PC-9 (cell line): ENCODE measurements at regions not wholly inside any gene's neighbourhood (a gene's known extent, or its start where the extent isn't known, plus 50 kb on each side); places are given as distances from the start of the nearest gene placed in this dataset.

ENCODE experiments used
- BruUV-seq: library from RNA; stranded (reverse); fragments of 400-500 nt; replicated peaks from 2 replicates; lab custom pipeline; 2021; lab: Mats Ljungman, UMichigan
- CTCF ChIA-PET: fragments of 300-600 bp; sonication (Branson Sonifier 250); formaldehyde crosslinking; loops from one replicate; lab custom pipeline; 2022; ENCODE audit warnings: antibody characterized with exemption; lab: Charles Lee
- POLR2A ChIA-PET: fragments of 300-600 bp; sonication (Branson Sonifier 250); formaldehyde crosslinking; loops from one replicate; lab custom pipeline; 2022; ENCODE audit warnings: antibody characterized with exemption; ENCODE audit not compliant: unreplicated experiment; lab: Charles Lee
- DNase-seq, 2 experiments: peaks; one replicate each; pipeline versions ENCODE4 v3.0.0 to v3.0.0-alpha.2; 2015 to 2022; ENCODE audit warnings: mixed read lengths in 1 of 2
- H2AFZ ChIP-seq: fragments of 200-600 bp; sonication (generic); 2 replicates; pipeline ENCODE4 v1.8.1; 2017; ENCODE audit warnings: antibody characterized with exemption
- H3F3A ChIP-seq: fragments of 200-600 bp; sonication (generic); 2 replicates; pipeline ENCODE4 v1.8.1; 2017; ENCODE audit warnings: antibody characterized with exemption, mild to moderate bottlenecking, low read depth; ENCODE audit not compliant: insufficient read depth
- H3K27ac ChIP-seq: fragments of 200-600 bp; sonication (generic); 2 replicates; pipeline ENCODE4 v1.6.1; 2016; ENCODE audit warnings: mixed run types
- H3K27me3 ChIP-seq: fragments of 200-600 bp; sonication (generic); 2 replicates; pipeline ENCODE4 v1.6.1; 2016; ENCODE audit warnings: low read depth, mixed run types; ENCODE audit not compliant: insufficient read depth
- H3K36me3 ChIP-seq: fragments of 200-600 bp; sonication (generic); 2 replicates; pipeline ENCODE4 v1.6.1; 2016; ENCODE audit warnings: low read depth, mixed run types
- H3K4me1 ChIP-seq: fragments of 200-600 bp; sonication (generic); replicated peaks from 2 replicates; pipeline ENCODE4 v1.6.1; 2016; ENCODE audit warnings: mixed run types; ENCODE audit not compliant: insufficient read depth
- H3K4me2 ChIP-seq: fragments of 200-600 bp; sonication (generic); 2 replicates; pipeline ENCODE4 v1.6.1; 2017; ENCODE audit warnings: mixed run types
- H3K4me3 ChIP-seq: fragments of 200-600 bp; sonication (generic); 2 replicates; pipeline ENCODE4 v1.6.1; 2016; ENCODE audit warnings: mixed run types
- H3K79me2 ChIP-seq: fragments of 200-600 bp; sonication (generic); 2 replicates; pipeline ENCODE4 v1.6.1; 2017; ENCODE audit warnings: low read depth, mixed run types
- H3K9me2 ChIP-seq: fragments of 200-600 bp; sonication (generic); 2 replicates; pipeline ENCODE4 v1.8.1; 2017; ENCODE audit warnings: mild to moderate bottlenecking; ENCODE audit not compliant: insufficient read depth
- H3K9me3 ChIP-seq: fragments of 200-600 bp; sonication (generic); 2 replicates; pipeline ENCODE4 v1.8.1; 2016; ENCODE audit warnings: low read depth; ENCODE audit not compliant: insufficient read depth
- H4K20me1 ChIP-seq: fragments of 200-600 bp; sonication (generic); 2 replicates; pipeline ENCODE4 v1.8.1; 2017; ENCODE audit not compliant: insufficient read depth
- CTCF ChIP-seq: fragments of 200-600 bp; sonication (generic); conservative IDR thresholded peaks from 2 replicates; pipeline ENCODE4 v1.6.1; 2017; ENCODE audit warnings: mixed run types, antibody characterized with exemption, mild to moderate bottlenecking, moderate library complexity
- EZH2 ChIP-seq: fragments of 200-600 bp; sonication (generic); IDR thresholded peaks from 2 replicates; pipeline ENCODE4 v1.8.0; 2017; ENCODE audit warnings: antibody characterized with exemption, low read depth
- intact Hi-C: fragments of 100-400 bp; cut with micrococcal nuclease; formaldehyde crosslinking; loops from one replicate; pipeline ENCODE4 v1.10.0; 2022; ENCODE audit not compliant: unreplicated experiment

- H3K9me3 ChIP-seq, result no peaks in the 10 kb centered on the region
- no peaks in the 10 kb centered on the region for H3K9me2 ChIP-seq
- no peaks in the 10 kb centered on the region for H3F3A ChIP-seq
- no peaks in the 10 kb centered on the region for H3K4me1 ChIP-seq
- H2AFZ ChIP-seq, result no peak overlapping the region
- no TSS peak for BruUV-seq
- H3K27me3 ChIP-seq, result peaks cover 5% of the 10 kb centered on the region; the same call in 1 of the 2 replicates
- H3K36me3 ChIP-seq, result no peaks in the 10 kb centered on the region
- no peaks in the 10 kb centered on the region for H4K20me1 ChIP-seq
- CTCF ChIA-PET, result no interaction called here
- intact Hi-C loops, result no loop called here
- H3K79me2 ChIP-seq, result no peaks in the 10 kb centered on the region
- H3K27ac ChIP-seq, result no peak overlapping the region
- H3K4me2 ChIP-seq, result no peak overlapping the region
- POLR2A ChIA-PET, result no interaction called here
- no peak overlapping the region for H3K4me3 ChIP-seq
- no peak for DNase-seq
- no peak for TF ChIP-seq EZH2
- no peak for TF ChIP-seq CTCF
Observed at GRCh38 chr15:81466741-81467140, 92.7 kb upstream of the TMC3 start.

- POLR2A ChIA-PET, result no interaction called here
- no TSS peak for BruUV-seq
Observed at GRCh38 chr15:81454024-81454423, 80.0 kb upstream of the TMC3 start.

GRCh38 chr15:81450721-81451120 is 76.7 kb upstream of the TMC3 start:
- H3K9me2 ChIP-seq, result peaks cover 3% of the 10 kb centered on the region; the same call in 1 of the 2 replicates
- ChIA-PET POLR2A (no interaction called here), CTCF (no interaction called here)
- BruUV-seq, result no TSS peak
- no peak overlapping the region for H3K4me3 ChIP-seq
- intact Hi-C loops, result no loop called here
- no peak overlapping the region for H3K4me2 ChIP-seq
- TF ChIP-seq CTCF, result no peak
- no peak for TF ChIP-seq EZH2
- no peaks in the 10 kb centered on the region for H3K79me2 ChIP-seq
- DNase-seq, result no peak
- no peaks in the 10 kb centered on the region for H4K20me1 ChIP-seq
- H3K27me3 ChIP-seq, result no peaks in the 10 kb centered on the region
- H3K9me3 ChIP-seq, result no peaks in the 10 kb centered on the region
- H2AFZ ChIP-seq, result no peak overlapping the region
- no peak overlapping the region for H3K27ac ChIP-seq
- H3K36me3 ChIP-seq, result no peaks in the 10 kb centered on the region
- no peaks in the 10 kb centered on the region for H3K4me1 ChIP-seq
- no peaks in the 10 kb centered on the region for H3F3A ChIP-seq

More at GRCh38 chr15:81454024-81454423, 80.0 kb upstream of the TMC3 start:
- Histone ChIP-seq H3K9me3 (no peaks in the 10 kb centered on the region; the same call in 1 of the 2 replicates), H3K4me3 (no peak overlapping the region), H3K79me2 (no peaks in the 10 kb centered on the region), H4K20me1 (no peaks in the 10 kb centered on the region), H3K27ac (no peak overlapping the region), H3K4me2 (no peak overlapping the region), H3F3A (no peaks in the 10 kb centered on the region), H3K36me3 (no peaks in the 10 kb centered on the region), H3K4me1 (no peaks in the 10 kb centered on the region), H3K9me2 (peaks cover 3% of the 10 kb centered on the region), H3K27me3 (no peaks in the 10 kb centered on the region), H2AFZ (no peak overlapping the region)
- CTCF ChIA-PET, result no interaction called here
- intact Hi-C loops, result no loop called here
- TF ChIP-seq EZH2, result no peak
- TF ChIP-seq CTCF, result no peak
- no peak for DNase-seq
